ENCODE measurements at regions not wholly inside any gene's neighbourhood (a gene's known extent, or its start where the extent isn't known, plus 50 kb on each side); places are given as distances from the start of the nearest gene placed in this dataset.
"Not testable (repeated sequence)": the region's sequence is repeated elsewhere in the genome, so short reads cannot be mapped to it uniquely, and the experiment has no call there.

GRCh38 chr1:94362466-94363058, 55.6 kb upstream of the ABCD3 start:
- no peak for DNase-seq

- DNase-seq: no peak
Observed at GRCh38 chr1:94358630-94359599, 59.3 kb upstream of the ABCD3 start.

- no peak for DNase-seq
Observed at GRCh38 chr1:94357661-94358060, 60.5 kb upstream of the ABCD3 start.

GRCh38 chr1:94355485-94355980, 62.7 kb upstream of the ABCD3 start:
- DNase-seq: no peak

GRCh38 chr1:94351481-94351880, 66.7 kb upstream of the ABCD3 start:
- DNase-seq: peak in 1 of 2 donors; percentile 14

GRCh38 chr1:94350350-94350924, 67.8 kb upstream of the ABCD3 start:
- DNase-seq: no peak

GRCh38 chr1:94349853-94350252, 68.3 kb upstream of the ABCD3 start:
- DNase-seq: no peak

GRCh38 chr1:94348386-94348785, 69.8 kb upstream of the ABCD3 start:
- not testable (repeated sequence) for DNase-seq

- DNase-seq: no peak
Observed at GRCh38 chr1:94345148-94345721, 73.0 kb upstream of the ABCD3 start.

- DNase-seq: no peak
Observed at GRCh38 chr1:94342416-94342815, 75.8 kb upstream of the ABCD3 start.

GRCh38 chr1:94339206-94339927, 78.8 kb upstream of the ABCD3 start:
- no peak for DNase-seq

GRCh38 chr1:94336991-94337390, 81.2 kb upstream of the ABCD3 start:
- no peak for DNase-seq

- peak in 1 of 2 donors; percentile 18 for DNase-seq
Observed at GRCh38 chr1:94335950-94336349, 82.2 kb upstream of the ABCD3 start.

- no peak for DNase-seq
Observed at GRCh38 chr1:94335447-94335846, 82.7 kb upstream of the ABCD3 start.

GRCh38 chr1:94334764-94335163, 83.4 kb upstream of the ABCD3 start:
- no peak for DNase-seq

GRCh38 chr1:94332952-94333351, 85.2 kb upstream of the ABCD3 start:
- no peak for DNase-seq

GRCh38 chr1:94332516-94332915, 85.7 kb upstream of the ABCD3 start:
- no peak for DNase-seq

- DNase-seq: no peak
Observed at GRCh38 chr1:94329986-94330385, 88.2 kb upstream of the ABCD3 start.

GRCh38 chr1:94329276-94329675, 88.9 kb upstream of the ABCD3 start:
- no peak for DNase-seq

- peak in 1 of 2 donors; percentile 27 for DNase-seq
Observed at GRCh38 chr1:94327001-94327690, 89.8 kb upstream of the ARHGAP29 start.

- DNase-seq: no peak
Observed at GRCh38 chr1:94326329-94326728, 88.9 kb upstream of the ARHGAP29 start.

Data from stimulated activated CD4-positive, alpha-beta T cell treated with anti-CD3 and anti-CD28 coated beads, Interleukin-2, amount 100 ng/mL, for 24 hours (primary cell).